ENCODE measurements at regions not wholly inside any gene's neighbourhood (a gene's known extent, or its start where the extent isn't known, plus 50 kb on each side); places are given as distances from the start of the nearest gene placed in this dataset.

DNA sequence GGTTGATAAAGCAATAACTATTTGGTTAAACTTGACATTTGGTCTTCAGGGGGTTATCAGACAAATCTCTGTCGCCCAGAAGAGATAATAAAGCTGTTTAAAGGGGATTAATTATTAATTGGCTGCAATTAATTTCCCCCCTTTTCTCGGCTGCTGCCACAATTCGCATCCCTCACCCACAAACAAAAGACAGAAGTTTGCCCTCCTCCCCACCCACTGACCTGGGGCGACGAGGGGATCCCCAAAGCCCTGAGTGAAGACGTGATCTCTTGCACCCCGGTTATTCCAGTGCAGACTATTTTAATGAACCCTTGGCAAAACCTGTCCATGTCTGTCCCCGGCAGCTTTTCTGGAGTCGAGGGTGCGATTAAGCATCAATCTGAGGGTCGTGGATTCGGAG, 55.7 kb upstream of the TMEM33 start:
- in situ Hi-C loops (cut with HindIII; ENCODE audit: low pct_unique_long_range_greater_than_20kb, low sequenced_read_pairs) = no loop called here

GRCh38 chr4:41878991-41879491, 56.2 kb upstream of the TMEM33 start:
- ATAC-seq (no peak), DNase-seq (ENCODE audit: low read depth, low spot score) (no peak)
- H3K36me3 ChIP-seq (ENCODE audit: control insufficient read depth, insufficient read depth, low read length) = no peaks in the 10 kb centered on the region
- TF ChIP-seq CTCF (IDR thresholded peaks at IDR 0.05) (no peak), REST (IDR thresholded peaks at IDR 0.05; ENCODE audit: insufficient read depth in 1 of 2, low read depth in 2 of 2, low read length in 1 of 2) (no peak), POLR2AphosphoS5 (IDR thresholded peaks at IDR 0.05; ENCODE audit: low read depth, low read length) (no peak), TCF7L2 (IDR thresholded peaks at IDR 0.05; ENCODE audit: low read depth, low read length) (no peak), SIN3A (IDR thresholded peaks at IDR 0.05; ENCODE audit: borderline replicate concordance, insufficient read depth, low read depth, low read length) (no peak)
- no peak overlapping the region for H3K4me3 ChIP-seq (ENCODE audit: low read depth in 2 of 2, low read length in 2 of 2)
- intact Hi-C loops (cut with micrococcal nuclease; ENCODE audit: unreplicated experiment) = no loop called here
- BruUV-seq (replicated peaks) = no TSS peak
- CTCF ChIA-PET = no interaction called here
- no peaks in the 10 kb centered on the region for H3K9me3 ChIP-seq (ENCODE audit: control insufficient read depth, insufficient read depth, low read depth, low read length)
- H3K27me3 ChIP-seq (ENCODE audit: control insufficient read depth, insufficient read depth, low read length) = 0 out of 2 replicates have a peak, but pooled peaks cover 2% of the 10 kb centered on the region
- POLR2A ChIA-PET = no interaction called here
- in situ Hi-C loops (cut with HindIII; ENCODE audit: low pct_unique_long_range_greater_than_20kb, low sequenced_read_pairs) = no loop called here
- no peak overlapping the region for H3K27ac ChIP-seq (ENCODE audit: low read length)
- H3K4me1 ChIP-seq (ENCODE audit: control insufficient read depth, insufficient read depth, low read length) = no peaks in the 10 kb centered on the region

More for the DNA sequence above, 55.7 kb upstream of the TMEM33 start:
- ATAC-seq (no peak), DNase-seq (ENCODE audit: low read depth, low spot score) (no peak)
- intact Hi-C loops (cut with micrococcal nuclease; ENCODE audit: unreplicated experiment) = no loop called here
- Histone ChIP-seq H3K4me1 (ENCODE audit: control insufficient read depth, insufficient read depth, low read length) (no peaks in the 10 kb centered on the region), H3K36me3 (ENCODE audit: control insufficient read depth, insufficient read depth, low read length) (no peaks in the 10 kb centered on the region), H3K27ac (ENCODE audit: low read length) (no peak overlapping the region), H3K4me3 (ENCODE audit: low read depth in 2 of 2, low read length in 2 of 2) (no peak overlapping the region), H3K27me3 (ENCODE audit: control insufficient read depth, insufficient read depth, low read length) (0 out of 2 replicates have a peak, but pooled peaks cover 2% of the 10 kb centered on the region), H3K9me3 (ENCODE audit: control insufficient read depth, insufficient read depth, low read depth, low read length) (no peaks in the 10 kb centered on the region)
- ChIA-PET POLR2A (no interaction called here), CTCF (no interaction called here)
- TF ChIP-seq TCF7L2 (IDR thresholded peaks at IDR 0.05; ENCODE audit: low read depth, low read length) (no peak), REST (IDR thresholded peaks at IDR 0.05; ENCODE audit: insufficient read depth in 1 of 2, low read depth in 2 of 2, low read length in 1 of 2) (no peak), CTCF (IDR thresholded peaks at IDR 0.05) (no peak), SIN3A (IDR thresholded peaks at IDR 0.05; ENCODE audit: borderline replicate concordance, insufficient read depth, low read depth, low read length) (no peak), POLR2AphosphoS5 (IDR thresholded peaks at IDR 0.05; ENCODE audit: low read depth, low read length) (no peak)
- BruUV-seq (replicated peaks) = no TSS peak

Measured in Panc1 (cell line).